ENCODE measurements at regions not wholly inside any gene's neighbourhood (a gene's known extent, or its start where the extent isn't known, plus 50 kb on each side); places are given as distances from the start of the nearest gene placed in this dataset.

DNA sequence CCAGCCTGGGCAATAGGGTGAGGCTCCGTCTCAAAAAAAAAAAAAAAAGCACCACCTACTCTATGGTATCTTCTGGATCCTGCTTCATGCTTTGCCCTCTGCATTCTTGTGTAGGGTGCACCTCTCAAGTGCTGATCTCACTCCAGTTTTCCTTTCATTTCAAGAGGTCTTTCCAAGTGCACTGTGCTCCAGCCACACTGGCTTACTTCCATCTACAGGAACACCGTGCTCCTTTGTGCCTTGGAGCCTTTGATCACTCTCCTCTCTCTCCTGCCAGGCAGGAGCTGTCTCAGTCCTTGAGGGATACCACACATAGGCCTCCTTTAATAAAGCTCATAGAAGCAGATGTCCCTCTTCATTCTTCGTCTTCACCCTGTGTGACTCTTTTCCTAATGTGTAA is 55.4 kb upstream of the GREM2 start:
- H3K36me3 ChIP-seq (ENCODE audit: insufficient read depth, low read length): no peaks in the 10 kb centered on the region
- no peak for FAIRE-seq
- H3K27ac Mint-ChIP-seq (ENCODE audit: unreplicated experiment): no peak overlapping the region
- peaks cover 3% of the 10 kb centered on the region for H3K9me3 Mint-ChIP-seq (ENCODE audit: unreplicated experiment)
- no peaks in the 10 kb centered on the region for H3K9me3 ChIP-seq (ENCODE audit: insufficient read depth, low read depth, low read length)
- TF ChIP-seq EZH2 (IDR thresholded peaks at IDR 0.05; ENCODE audit: insufficient read depth, low read length) (no peak), CTCF (IDR thresholded peaks at IDR 0.05; ENCODE audit: insufficient read depth, low read depth, low read length) (no peak)
- H3K4me3 Mint-ChIP-seq (ENCODE audit: unreplicated experiment): no peak overlapping the region
- no peak overlapping the region for H3K4me3 ChIP-seq (ENCODE audit: insufficient read depth, low read depth, low read length)
- peaks cover 4% of the 10 kb centered on the region for H3K4me1 Mint-ChIP-seq (ENCODE audit: low read depth, unreplicated experiment)
- no peaks in the 10 kb centered on the region for H3K36me3 Mint-ChIP-seq (ENCODE audit: low read depth, unreplicated experiment)
- DNase-seq (ENCODE audit: low read depth): no peak
- H3K27ac ChIP-seq (ENCODE audit: low read depth, low read length): no peak overlapping the region
- no peak overlapping the region for H3K9ac ChIP-seq (ENCODE audit: low read length)
- no peaks in the 10 kb centered on the region for H4K20me1 ChIP-seq (ENCODE audit: insufficient read depth, low read length)
- H3K4me1 ChIP-seq (ENCODE audit: insufficient read depth, low read length): no peaks in the 10 kb centered on the region
- H2AFZ ChIP-seq (ENCODE audit: low read depth, low read length): no peak overlapping the region
- peaks cover 2% of the 10 kb centered on the region for H3K27me3 Mint-ChIP-seq (ENCODE audit: low read depth, unreplicated experiment)
- H3K27me3 ChIP-seq (ENCODE audit: insufficient read depth, low read length): no peaks in the 10 kb centered on the region
- no peak overlapping the region for H3K4me2 ChIP-seq (ENCODE audit: low read length)
- H3K79me2 ChIP-seq (ENCODE audit: insufficient read depth, low read length): no peaks in the 10 kb centered on the region

DNA sequence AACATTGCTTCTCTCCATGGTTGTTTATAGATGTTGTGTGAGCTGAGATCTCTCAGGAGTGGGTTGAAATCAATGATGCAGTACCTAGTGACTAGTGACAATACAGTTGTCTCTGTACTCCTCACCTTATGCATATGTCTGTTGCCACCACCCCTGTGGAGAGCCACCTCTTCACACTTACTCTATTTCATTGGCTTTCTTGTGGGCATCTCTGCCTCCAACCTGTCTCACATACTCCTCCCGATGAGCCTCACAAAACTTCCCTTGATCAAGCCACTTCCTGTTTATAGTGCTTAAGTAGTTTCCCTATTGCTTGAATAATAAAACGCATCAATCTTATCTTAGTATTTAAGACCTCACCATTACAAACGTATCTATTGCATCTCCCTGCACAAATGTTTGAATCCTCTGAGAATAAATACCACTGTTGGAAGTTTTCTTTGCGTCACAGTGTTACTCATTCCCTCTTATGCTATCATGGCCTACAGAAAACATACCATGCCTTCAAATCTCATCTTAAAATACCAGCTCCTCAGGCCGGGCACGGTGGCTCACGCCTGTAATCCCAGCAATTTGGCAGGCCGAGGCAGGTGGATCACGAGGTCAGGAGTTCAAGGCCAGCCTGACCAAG is 54.7 kb upstream of the GREM2 start:
- no peak for FAIRE-seq
- Histone ChIP-seq H3K4me2 (ENCODE audit: low read length) (no peak overlapping the region), H3K27me3 (ENCODE audit: insufficient read depth, low read length) (no peaks in the 10 kb centered on the region), H3K27ac (ENCODE audit: low read depth, low read length) (no peak overlapping the region), H3K4me1 (ENCODE audit: insufficient read depth, low read length) (no peaks in the 10 kb centered on the region), H4K20me1 (ENCODE audit: insufficient read depth, low read length) (no peaks in the 10 kb centered on the region), H3K4me3 (ENCODE audit: insufficient read depth, low read depth, low read length) (no peak overlapping the region), H3K79me2 (ENCODE audit: insufficient read depth, low read length) (no peaks in the 10 kb centered on the region), H3K36me3 (ENCODE audit: insufficient read depth, low read length) (no peaks in the 10 kb centered on the region), H3K9ac (ENCODE audit: low read length) (no peak overlapping the region), H2AFZ (ENCODE audit: low read depth, low read length) (no peak overlapping the region), H3K9me3 (ENCODE audit: insufficient read depth, low read depth, low read length) (no peaks in the 10 kb centered on the region)
- H3K9me3 Mint-ChIP-seq (ENCODE audit: unreplicated experiment): peaks cover 2% of the 10 kb centered on the region
- H3K36me3 Mint-ChIP-seq (ENCODE audit: low read depth, unreplicated experiment): no peaks in the 10 kb centered on the region
- peaks cover 4% of the 10 kb centered on the region for H3K4me1 Mint-ChIP-seq (ENCODE audit: low read depth, unreplicated experiment)
- peaks cover 2% of the 10 kb centered on the region for H3K27me3 Mint-ChIP-seq (ENCODE audit: low read depth, unreplicated experiment)
- DNase-seq (ENCODE audit: low read depth): no peak
- H3K27ac Mint-ChIP-seq (ENCODE audit: unreplicated experiment): no peak overlapping the region
- TF ChIP-seq CTCF (IDR thresholded peaks at IDR 0.05; ENCODE audit: insufficient read depth, low read depth, low read length): no peak
- no peak for TF ChIP-seq EZH2 (IDR thresholded peaks at IDR 0.05; ENCODE audit: insufficient read depth, low read length)
- H3K4me3 Mint-ChIP-seq (ENCODE audit: unreplicated experiment): no peak overlapping the region

DNA sequence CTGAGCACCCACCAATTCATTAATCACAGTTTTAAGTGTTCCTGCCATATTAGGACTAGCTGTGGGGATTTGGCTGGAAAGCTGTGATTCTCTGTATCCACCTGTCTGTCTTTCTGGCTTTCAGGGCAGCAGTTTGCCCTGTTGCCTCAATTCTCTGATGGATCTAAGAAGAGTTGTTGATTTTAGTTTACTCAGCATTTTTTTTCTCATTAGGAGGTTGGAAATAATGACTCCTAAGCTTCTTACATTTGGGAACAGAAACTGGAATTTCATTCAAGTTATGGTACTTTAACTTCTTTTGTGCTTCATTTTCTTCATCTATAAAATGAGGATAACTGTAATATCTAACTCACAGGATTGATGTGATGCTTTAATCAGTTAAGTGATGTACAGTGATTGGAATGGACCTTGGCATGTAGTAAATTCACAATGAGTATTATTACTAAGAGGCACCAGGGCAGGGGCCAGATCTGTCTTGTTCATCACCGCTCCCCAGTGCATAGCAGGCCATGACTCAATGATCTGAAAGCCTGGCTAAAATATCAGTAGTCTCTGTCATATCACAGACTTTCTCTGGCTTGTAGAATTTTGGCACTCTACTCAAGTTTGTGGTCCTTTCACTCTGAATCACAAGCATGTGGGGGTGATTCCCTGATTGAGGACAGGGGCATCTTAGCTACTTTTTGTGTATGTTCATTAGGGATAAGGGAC is 51.4 kb upstream of the GREM2 start:
- H3K27ac ChIP-seq (ENCODE audit: low read depth, low read length): no peak overlapping the region
- peak overlapping the region; percentile 2 for H3K27ac Mint-ChIP-seq (ENCODE audit: unreplicated experiment)

More for the DNA sequence above, 51.4 kb upstream of the GREM2 start:
- peaks cover 2% of the 10 kb centered on the region for H3K27me3 Mint-ChIP-seq (ENCODE audit: low read depth, unreplicated experiment)
- Histone ChIP-seq H3K27me3 (ENCODE audit: insufficient read depth, low read length) (no peaks in the 10 kb centered on the region), H3K4me1 (ENCODE audit: insufficient read depth, low read length) (peaks cover 4% of the 10 kb centered on the region), H3K79me2 (ENCODE audit: insufficient read depth, low read length) (no peaks in the 10 kb centered on the region), H2AFZ (ENCODE audit: low read depth, low read length) (no peak overlapping the region), H3K9ac (ENCODE audit: low read length) (no peak overlapping the region), H3K9me3 (ENCODE audit: insufficient read depth, low read depth, low read length) (no peaks in the 10 kb centered on the region), H4K20me1 (ENCODE audit: insufficient read depth, low read length) (no peaks in the 10 kb centered on the region), H3K4me3 (ENCODE audit: insufficient read depth, low read depth, low read length) (no peak overlapping the region), H3K4me2 (ENCODE audit: low read length) (no peak overlapping the region), H3K36me3 (ENCODE audit: insufficient read depth, low read length) (no peaks in the 10 kb centered on the region)
- no peak overlapping the region for H3K4me3 Mint-ChIP-seq (ENCODE audit: unreplicated experiment)
- DNase-seq (ENCODE audit: low read depth) (peak; percentile 90), FAIRE-seq (peak; percentile 82)
- no peak for TF ChIP-seq CTCF (IDR thresholded peaks at IDR 0.05; ENCODE audit: insufficient read depth, low read depth, low read length)
- TF ChIP-seq EZH2 (IDR thresholded peaks at IDR 0.05; ENCODE audit: insufficient read depth, low read length): no peak
- peaks cover 4% of the 10 kb centered on the region for H3K4me1 Mint-ChIP-seq (ENCODE audit: low read depth, unreplicated experiment)
- no peaks in the 10 kb centered on the region for H3K36me3 Mint-ChIP-seq (ENCODE audit: low read depth, unreplicated experiment)
- H3K9me3 Mint-ChIP-seq (ENCODE audit: unreplicated experiment): peaks cover 2% of the 10 kb centered on the region

Data from astrocyte (in vitro differentiated cells and primary cell).